HepG2 (cell line): ENCODE measurements at regions not wholly inside any gene's neighbourhood (a gene's known extent, or its start where the extent isn't known, plus 50 kb on each side); places are given as distances from the start of the nearest gene placed in this dataset.

Experiments
- ARID3A ChIP-seq: IDR thresholded peaks from 2 replicates; pipeline ENCODE4 v1.6.1; 2012; ENCODE audit warnings: low read depth, low read length, improper control_type of control experiment
- CENPX ChIP-seq: sonication (generic); formaldehyde crosslinking; IDR thresholded peaks from 2 replicates; pipeline ENCODE4 v1.9.0; 2021; ENCODE audit warnings: mild to moderate bottlenecking, missing genetic modification reagents, moderate library complexity
- CHD4 ChIP-seq: fragments of 200-600 bp; sonication (generic); IDR thresholded peaks from 2 replicates; pipeline ENCODE4 v1.7.0; 2017; ENCODE audit warnings: mild to moderate bottlenecking, low read length, borderline replicate concordance
- GABPA ChIP-seq, 2 experiments: IDR thresholded peaks; 2 replicates each; pipeline ENCODE4 v1.6.1; 2011 to 2016; ENCODE audit warnings: low read depth in 2 of 2, low read length in 1 of 2, missing biosample characterization in 1 of 2, missing genetic modification characterization in 1 of 2
- GRHL1 ChIP-seq: sonication (generic); formaldehyde crosslinking; conservative IDR thresholded peaks from 2 replicates; pipeline ENCODE4 v1.8.0; 2022; ENCODE audit warnings: missing genetic modification reagents
- KLF9 ChIP-seq: IDR thresholded peaks from 2 replicates; pipeline ENCODE4 v1.6.1; 2016; ENCODE audit warnings: low read depth
- MLXIP ChIP-seq: sonication (generic); formaldehyde crosslinking; IDR thresholded peaks from 2 replicates; pipeline ENCODE4 v1.9.0; 2021; ENCODE audit warnings: missing genetic modification reagents, borderline replicate concordance
- MYC ChIP-seq: sonication (generic); formaldehyde crosslinking; IDR thresholded peaks from 2 replicates; pipeline ENCODE4 v1.9.0; 2021; ENCODE audit warnings: missing genetic modification reagents, borderline replicate concordance
- ZEB1 ChIP-seq: IDR thresholded peaks from 2 replicates; pipeline ENCODE4 v1.6.1; 2012; ENCODE audit warnings: mild to moderate bottlenecking, low read depth, inconsistent platforms; ENCODE audit not compliant: insufficient replicate concordance
- ZNF276 ChIP-seq: sonication (generic); formaldehyde crosslinking; IDR thresholded peaks from 2 replicates; pipeline ENCODE4 v1.4.0; 2020; ENCODE audit warnings: mild to moderate bottlenecking, low read depth, missing genetic modification reagents
- ZNF292 ChIP-seq: sonication (generic); formaldehyde crosslinking; IDR thresholded peaks from 2 replicates; pipeline ENCODE4 v1.8.1; 2022; ENCODE audit warnings: mild to moderate bottlenecking, low read depth, missing genetic modification reagents, borderline replicate concordance
- ZNF30 ChIP-seq: sonication (generic); formaldehyde crosslinking; IDR thresholded peaks from 2 replicates; pipeline ENCODE4 v1.5.0; 2020; ENCODE audit warnings: mild to moderate bottlenecking, missing genetic modification reagents
- ZNF33A ChIP-seq: sonication (generic); formaldehyde crosslinking; IDR thresholded peaks from 2 replicates; pipeline ENCODE4 v1.5.1; 2020; ENCODE audit warnings: missing genetic modification reagents, mild to moderate bottlenecking, moderate library complexity, borderline replicate concordance
- ZNF414 ChIP-seq: sonication (generic); formaldehyde crosslinking; IDR thresholded peaks from 2 replicates; pipeline ENCODE4 v1.5.0; 2020; ENCODE audit warnings: missing genetic modification reagents
- ZNF496 ChIP-seq: sonication (generic); formaldehyde crosslinking; IDR thresholded peaks from 2 replicates; pipeline ENCODE4 v1.8.1; 2023; ENCODE audit warnings: mild to moderate bottlenecking, moderate library complexity, missing genetic modification reagents; ENCODE audit not compliant: insufficient replicate concordance
- ZSCAN9 ChIP-seq: IDR thresholded peaks from 2 replicates; pipeline ENCODE4 v1.6.1; 2016; ENCODE audit warnings: borderline replicate concordance
- ZXDC ChIP-seq: sonication (generic); formaldehyde crosslinking; IDR thresholded peaks from 2 replicates; pipeline ENCODE4 v1.5.0; 2020; ENCODE audit warnings: mild to moderate bottlenecking, missing genetic modification reagents

GRCh38 chr12:93122569-93123091 lies 193.5 kb upstream of the EEA1 start (continued):
- TF ChIP-seq ARID3A (no peak), CENPX (CRISPR knock-in tag) (no peak), CHD4 (peak; percentile 69; the same call in 1 of the 2 replicates), ZNF414 (CRISPR knock-in tag) (peak; percentile 73; the same call in 1 of the 2 replicates), GABPA (IDR thresholded peaks at IDR 0.05; ENCODE audit: low read depth, low read length) (no peak), GABPA (CRISPR knock-in tag; IDR thresholded peaks at IDR 0.05; ENCODE audit: low read depth) (no peak), ZNF496 (CRISPR knock-in tag) (no peak), ZNF30 (CRISPR knock-in tag) (no peak), ZXDC (CRISPR knock-in tag) (no peak), ZSCAN9 (CRISPR knock-in tag) (no peak), ZNF33A (no peak), MYC (CRISPR knock-in tag) (no peak), ZNF276 (CRISPR knock-in tag) (no peak), KLF9 (CRISPR knock-in tag) (no peak), GRHL1 (no peak), MLXIP (no peak), ZNF292 (CRISPR knock-in tag) (peak; percentile 34; the same call in 1 of the 2 replicates), ZEB1 (peak; percentile 83)
